Left lung (tissue), 4 donors: ENCODE measurements at regions not wholly inside any gene's neighbourhood (a gene's known extent, or its start where the extent isn't known, plus 50 kb on each side); places are given as distances from the start of the nearest gene placed in this dataset.

ENCODE experiments used
- ATAC-seq: fragments of 200-7000 bp; cut with Tn5 transposase; one replicate; pipeline ENCODE4 v1.9.1; 2020; ENCODE audit warnings: moderate library complexity
- DNase-seq, 4 donors: peaks; one replicate each; pipeline ENCODE4 v3.0.0-alpha.2; 2013 to 2020
- H3K27ac ChIP-seq, 2 donors: fragments of 200-600 bp; sonication (generic) in 1 of 2; one replicate each; pipeline versions ENCODE4 v1.5.0 to v1.8.0; 2020 to 2021
- H3K27me3 ChIP-seq, 2 donors: fragments of 200-600 bp; sonication (generic) in 1 of 2; one replicate each; pipeline versions ENCODE4 v1.5.0 to v1.8.0; 2020 to 2021
- H3K36me3 ChIP-seq, 2 donors: fragments of 200-600 bp; sonication (generic) in 1 of 2; one replicate each; pipeline versions ENCODE4 v1.5.0 to v1.8.0; 2020 to 2021
- H3K4me1 ChIP-seq, 2 donors: fragments of 200-600 bp; one replicate each; pipeline ENCODE4 v1.8.0; 2021
- H3K4me3 ChIP-seq, 2 donors: fragments of 200-600 bp; sonication (generic) in 1 of 2; one replicate each; pipeline versions ENCODE4 v1.5.0 to v1.8.0; 2020 to 2021; ENCODE audit warnings: mild to moderate bottlenecking in 1 of 2
- H3K9me3 ChIP-seq, 2 donors: fragments of 200-600 bp; sonication (generic) in 1 of 2; one replicate each; pipeline versions ENCODE4 v1.5.0 to v1.8.0; 2020 to 2021
- intact Hi-C, 2 donors: fragments of 100-400 bp; cut with DNase I; formaldehyde crosslinking; loops; one replicate each; pipeline versions ENCODE4 v1.11.2 to v1.14.2; 2022
- TF ChIP-seq, protein P1 (sequence below), 2 donors: fragments of 200-600 bp; sonication (generic) in 1 of 2; IDR thresholded peaks; one replicate each; pipeline versions ENCODE4 v1.5.0 to v1.8.0; 2021; ENCODE audit warnings: antibody characterized with exemption in 2 of 2
- donor health status: DM: no; HTN: yes; CAD: no.
- donor health status: DM: no; HTN: no; CAD: no.

DNA sequence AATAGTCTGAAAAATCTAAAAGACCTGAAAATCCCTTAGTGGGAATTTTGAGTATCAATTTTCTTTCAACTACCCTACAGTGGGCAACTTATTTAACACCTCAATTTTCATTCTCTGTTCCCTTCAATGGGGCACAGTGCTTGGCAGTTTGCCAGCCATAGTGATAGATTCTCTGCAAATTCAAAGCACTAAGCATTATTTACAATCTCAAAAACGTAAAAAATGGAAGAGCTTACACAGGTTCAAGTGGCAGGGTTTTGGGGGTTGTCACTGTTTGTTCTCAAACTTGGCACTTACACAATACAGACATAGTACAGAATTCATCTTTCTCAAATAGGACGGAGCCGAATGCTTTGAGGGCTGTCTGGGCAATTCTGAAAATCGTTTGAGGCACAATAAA is 515.0 kb downstream of the EFNA5 start:
- TF ChIP-seq, protein P1, sequence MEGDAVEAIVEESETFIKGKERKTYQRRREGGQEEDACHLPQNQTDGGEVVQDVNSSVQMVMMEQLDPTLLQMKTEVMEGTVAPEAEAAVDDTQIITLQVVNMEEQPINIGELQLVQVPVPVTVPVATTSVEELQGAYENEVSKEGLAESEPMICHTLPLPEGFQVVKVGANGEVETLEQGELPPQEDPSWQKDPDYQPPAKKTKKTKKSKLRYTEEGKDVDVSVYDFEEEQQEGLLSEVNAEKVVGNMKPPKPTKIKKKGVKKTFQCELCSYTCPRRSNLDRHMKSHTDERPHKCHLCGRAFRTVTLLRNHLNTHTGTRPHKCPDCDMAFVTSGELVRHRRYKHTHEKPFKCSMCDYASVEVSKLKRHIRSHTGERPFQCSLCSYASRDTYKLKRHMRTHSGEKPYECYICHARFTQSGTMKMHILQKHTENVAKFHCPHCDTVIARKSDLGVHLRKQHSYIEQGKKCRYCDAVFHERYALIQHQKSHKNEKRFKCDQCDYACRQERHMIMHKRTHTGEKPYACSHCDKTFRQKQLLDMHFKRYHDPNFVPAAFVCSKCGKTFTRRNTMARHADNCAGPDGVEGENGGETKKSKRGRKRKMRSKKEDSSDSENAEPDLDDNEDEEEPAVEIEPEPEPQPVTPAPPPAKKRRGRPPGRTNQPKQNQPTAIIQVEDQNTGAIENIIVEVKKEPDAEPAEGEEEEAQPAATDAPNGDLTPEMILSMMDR (IDR thresholded peaks at IDR 0.05): no peak
- peaks cover 0 to 3% of the 10 kb centered on the region in 2 donors for H3K9me3 ChIP-seq
- no peak overlapping the region for H3K27ac ChIP-seq
- DNase-seq (no peak), ATAC-seq (no peak)
- H3K4me1 ChIP-seq: no peaks in the 10 kb centered on the region
- no peaks in the 10 kb centered on the region for H3K27me3 ChIP-seq
- intact Hi-C loops: no loop called here
- H3K36me3 ChIP-seq: no peaks in the 10 kb centered on the region
- H3K4me3 ChIP-seq: no peak overlapping the region

DNA sequence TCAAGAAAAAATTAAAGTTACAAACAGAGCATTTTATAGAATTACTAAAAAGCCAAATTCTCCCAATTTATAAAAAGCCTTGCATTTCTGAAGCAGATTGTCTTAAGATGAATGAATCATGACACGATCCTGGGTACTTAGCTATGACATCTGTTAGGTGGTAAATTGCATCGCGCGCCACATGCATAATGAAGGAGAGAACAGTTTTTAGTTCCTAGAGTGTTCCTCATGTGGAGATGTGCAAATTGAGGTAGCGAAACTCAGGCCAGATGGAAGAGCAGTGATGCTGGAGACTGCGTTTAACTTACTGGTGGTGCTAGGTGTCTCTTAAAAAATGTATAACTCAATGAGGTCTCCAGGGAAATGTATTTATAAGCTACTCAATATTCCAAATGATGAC is 516.1 kb downstream of the EFNA5 start:
- Histone ChIP-seq H3K4me1 (no peaks in the 10 kb centered on the region), H3K9me3 (no peaks in the 10 kb centered on the region), H3K27me3 (no peaks in the 10 kb centered on the region), H3K27ac (no peak overlapping the region), H3K4me3 (no peak overlapping the region), H3K36me3 (no peaks in the 10 kb centered on the region)
- TF ChIP-seq, protein P1 (IDR thresholded peaks at IDR 0.05): no peak
- DNase-seq (no peak), ATAC-seq (no peak)
- intact Hi-C loops: no loop called here

DNA sequence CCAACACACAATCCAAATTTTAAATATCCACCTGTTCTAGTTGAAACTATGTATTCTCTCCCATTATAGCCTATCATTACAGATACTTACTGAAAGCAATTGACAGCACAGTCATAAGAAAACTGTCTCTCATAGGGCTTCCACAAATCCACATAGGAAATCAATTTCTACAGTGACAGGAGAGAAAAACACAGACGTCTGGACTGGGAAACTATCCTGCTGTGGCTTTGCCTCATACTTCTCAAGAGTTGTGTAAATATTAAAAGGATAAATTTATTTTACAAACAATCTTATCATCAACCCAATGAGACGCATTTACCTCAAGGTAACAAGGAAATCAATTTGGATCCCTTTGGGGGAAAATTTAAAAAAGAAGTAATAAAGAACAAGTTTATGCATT is 517.5 kb downstream of the EFNA5 start:
- Histone ChIP-seq H3K36me3 (no peaks in the 10 kb centered on the region), H3K9me3 (no peaks in the 10 kb centered on the region), H3K27me3 (no peaks in the 10 kb centered on the region), H3K4me1 (no peaks in the 10 kb centered on the region), H3K27ac (no peak overlapping the region), H3K4me3 (no peak overlapping the region)
- intact Hi-C loops: no loop called here
- DNase-seq (no peak), ATAC-seq (no peak)
- TF ChIP-seq, protein P1 (IDR thresholded peaks at IDR 0.05): no peak

DNA sequence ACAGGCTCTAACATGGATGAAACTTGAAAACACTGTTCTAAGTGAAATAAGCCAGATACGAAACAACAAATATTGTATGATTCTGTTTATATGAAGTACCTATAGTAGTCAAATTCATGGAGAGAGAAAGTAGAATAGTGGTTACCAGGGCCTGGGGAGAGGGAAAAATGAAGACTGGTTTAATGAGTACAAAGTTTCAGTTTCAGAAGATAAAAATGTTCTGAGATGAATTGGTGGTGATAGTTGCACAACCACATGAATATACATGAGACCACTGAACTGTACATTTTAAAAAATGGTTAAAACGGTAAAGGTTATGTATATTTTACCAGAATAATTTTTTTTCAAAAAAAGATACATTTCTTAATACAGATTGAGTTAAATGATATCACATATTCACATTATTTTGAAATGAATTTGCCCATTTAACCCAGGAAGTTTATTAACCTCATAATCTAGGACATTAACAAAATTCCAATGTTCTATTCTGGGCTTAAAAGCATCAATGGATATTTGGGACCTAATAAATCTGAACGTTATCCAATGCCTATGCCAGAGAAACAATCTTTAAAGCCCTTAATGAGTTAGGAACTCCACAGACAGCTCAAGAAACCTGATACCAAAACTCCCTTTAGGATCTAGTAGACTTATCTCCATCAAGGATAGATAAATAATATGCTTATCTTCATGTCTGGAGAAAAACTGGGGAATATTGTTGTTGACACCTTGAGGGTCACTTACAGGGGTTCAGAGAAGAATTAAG is 521.3 kb downstream of the EFNA5 start:
- no peaks in the 10 kb centered on the region for H3K36me3 ChIP-seq
- H3K27ac ChIP-seq: no peak overlapping the region

DNA sequence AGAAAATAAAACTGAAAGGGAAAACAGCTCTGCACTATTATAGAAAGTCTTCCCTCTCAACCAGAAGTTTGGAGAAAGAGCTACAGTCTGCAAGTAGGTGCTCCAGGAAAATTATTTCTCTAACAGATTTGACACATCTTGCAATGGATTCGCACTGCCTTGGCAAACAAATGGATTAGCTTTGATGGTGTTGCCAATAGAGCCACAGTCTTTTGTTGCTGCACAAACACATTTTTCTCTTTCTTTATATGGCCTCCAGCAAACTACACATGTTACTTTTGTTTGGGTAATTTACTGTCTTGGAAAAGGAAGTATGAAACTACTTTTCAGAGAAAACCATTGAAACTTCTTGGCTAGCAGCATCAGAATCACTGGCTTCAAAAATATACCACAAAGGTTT is 523.1 kb downstream of the EFNA5 start:
- ATAC-seq: no peak
- no peak overlapping the region for H3K4me3 ChIP-seq
- H3K27me3 ChIP-seq: no peaks in the 10 kb centered on the region
- TF ChIP-seq, protein P1 (IDR thresholded peaks at IDR 0.05): no peak
- H3K27ac ChIP-seq: no peak overlapping the region
- intact Hi-C loops: no loop called here
- H3K36me3 ChIP-seq: no peaks in the 10 kb centered on the region
- no peaks in the 10 kb centered on the region for H3K9me3 ChIP-seq
- no peaks in the 10 kb centered on the region for H3K4me1 ChIP-seq
- peak in 1 of 4 donors; percentile 17 for DNase-seq

More for the DNA sequence above, 521.3 kb downstream of the EFNA5 start:
- Histone ChIP-seq H3K27me3 (no peaks in the 10 kb centered on the region), H3K4me1 (no peaks in the 10 kb centered on the region), H3K4me3 (no peak overlapping the region), H3K9me3 (no peaks in the 10 kb centered on the region)
- intact Hi-C loops: no loop called here
- DNase-seq: no peak
- ATAC-seq: no peak
- TF ChIP-seq, protein P1 (IDR thresholded peaks at IDR 0.05): no peak
